Choroid plexus epithelial cell (primary cell): ENCODE measurements at regions not wholly inside any gene's neighbourhood (a gene's known extent, or its start where the extent isn't known, plus 50 kb on each side); places are given as distances from the start of the nearest gene placed in this dataset.
A peak's percentile ranks its signal among the peaks of the same experiment; 100 is the strongest.

Experiments
- DNase-seq: peaks from one replicate; pipeline ENCODE4 v3.0.0-alpha.2; 2010; ENCODE audit warnings: low read depth
- H3K4me3 ChIP-seq: 2 replicates; pipeline ENCODE4 v1.5.1; 2011; ENCODE audit warnings: low read depth, mild to moderate bottlenecking, control low read depth, low read length, moderate library complexity
- TF ChIP-seq, protein P1 (sequence below): conservative IDR thresholded peaks from 2 replicates; pipeline ENCODE4 v1.5.1; 2011; ENCODE audit warnings: low read depth, mild to moderate bottlenecking, control low read depth, inconsistent platforms, low read length, moderate library complexity

DNA sequence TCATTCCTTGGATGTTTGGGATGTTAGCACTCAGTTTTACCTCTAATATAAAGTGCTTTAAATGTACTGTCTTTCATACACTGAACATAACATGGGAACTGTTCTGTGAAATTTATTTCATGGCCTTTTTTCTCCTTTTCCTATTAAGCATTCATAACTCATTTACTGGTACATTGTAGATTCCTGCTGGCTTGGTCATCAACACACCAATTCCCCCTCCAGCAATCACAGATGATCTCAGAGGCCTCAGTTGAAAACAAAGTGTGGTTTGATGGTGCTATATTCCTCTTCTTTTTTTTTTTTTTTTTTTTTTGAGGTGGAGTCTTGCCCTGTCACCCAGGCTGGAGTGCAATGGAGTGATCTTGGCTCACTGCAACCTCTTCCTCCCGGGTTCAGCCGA, 61.9 kb upstream of the FAM47B start:
- DNase-seq, result peak; percentile 70
- no peak overlapping the region for H3K4me3 ChIP-seq
- TF ChIP-seq, protein P1, sequence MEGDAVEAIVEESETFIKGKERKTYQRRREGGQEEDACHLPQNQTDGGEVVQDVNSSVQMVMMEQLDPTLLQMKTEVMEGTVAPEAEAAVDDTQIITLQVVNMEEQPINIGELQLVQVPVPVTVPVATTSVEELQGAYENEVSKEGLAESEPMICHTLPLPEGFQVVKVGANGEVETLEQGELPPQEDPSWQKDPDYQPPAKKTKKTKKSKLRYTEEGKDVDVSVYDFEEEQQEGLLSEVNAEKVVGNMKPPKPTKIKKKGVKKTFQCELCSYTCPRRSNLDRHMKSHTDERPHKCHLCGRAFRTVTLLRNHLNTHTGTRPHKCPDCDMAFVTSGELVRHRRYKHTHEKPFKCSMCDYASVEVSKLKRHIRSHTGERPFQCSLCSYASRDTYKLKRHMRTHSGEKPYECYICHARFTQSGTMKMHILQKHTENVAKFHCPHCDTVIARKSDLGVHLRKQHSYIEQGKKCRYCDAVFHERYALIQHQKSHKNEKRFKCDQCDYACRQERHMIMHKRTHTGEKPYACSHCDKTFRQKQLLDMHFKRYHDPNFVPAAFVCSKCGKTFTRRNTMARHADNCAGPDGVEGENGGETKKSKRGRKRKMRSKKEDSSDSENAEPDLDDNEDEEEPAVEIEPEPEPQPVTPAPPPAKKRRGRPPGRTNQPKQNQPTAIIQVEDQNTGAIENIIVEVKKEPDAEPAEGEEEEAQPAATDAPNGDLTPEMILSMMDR, result no peak

GRCh38 chrX:34881671-34882070, 60.9 kb upstream of the FAM47B start:
- DNase-seq, result no peak
- no peak overlapping the region for H3K4me3 ChIP-seq
- TF ChIP-seq, protein P1, result no peak

GRCh38 chrX:34884817-34885216, 57.8 kb upstream of the FAM47B start:
- TF ChIP-seq, protein P1, result no peak
- DNase-seq, result peak; percentile 90
- no peak overlapping the region for H3K4me3 ChIP-seq

GRCh38 chrX:34886011-34886410, 56.6 kb upstream of the FAM47B start:
- no peak overlapping the region for H3K4me3 ChIP-seq
- no peak for DNase-seq
- TF ChIP-seq, protein P1, result no peak

DNA sequence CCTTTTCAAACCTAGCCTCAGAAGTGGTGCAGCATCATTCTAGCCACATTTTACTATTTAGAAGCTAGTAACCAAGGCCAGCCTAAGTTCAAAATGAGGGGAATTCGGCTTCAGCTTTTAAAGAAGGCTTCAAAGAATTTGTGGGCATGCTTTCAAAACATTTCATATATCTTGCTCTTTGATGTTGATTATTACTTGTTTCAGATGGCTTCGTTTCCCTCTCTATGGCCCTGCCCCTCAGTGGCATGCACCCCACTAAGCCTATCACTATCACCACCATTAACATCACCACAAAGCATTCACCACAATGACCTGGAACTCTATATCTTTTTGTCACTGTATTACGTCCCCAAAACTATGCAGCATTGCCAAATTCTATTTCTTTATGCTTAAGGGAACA, 51.2 kb upstream of the FAM47B start:
- no peak overlapping the region for H3K4me3 ChIP-seq
- DNase-seq, result no peak
- TF ChIP-seq, protein P1, result no peak
